ENCODE measurements at regions not wholly inside any gene's neighbourhood (a gene's known extent, or its start where the extent isn't known, plus 50 kb on each side); places are given as distances from the start of the nearest gene placed in this dataset.

- H3K27ac ChIP-seq (ENCODE audit: extremely low read depth, low read depth, low read length): no peak overlapping the region
- TF ChIP-seq ZNF366 (tag by site-specific recombination; conservative IDR thresholded peaks at IDR 0.05): no peak
- TF ChIP-seq ZNF473 (tag by site-specific recombination; IDR thresholded peaks at IDR 0.05): no peak
- TF ChIP-seq ZNF670 (tag by site-specific recombination; IDR thresholded peaks at IDR 0.05; ENCODE audit: low read depth): no peak
- no peak for TF ChIP-seq ZNF549 (tag by site-specific recombination; IDR thresholded peaks at IDR 0.05)
- no peak for TF ChIP-seq ZNF629 (tag by site-specific recombination; IDR thresholded peaks at IDR 0.05)
- TF ChIP-seq, protein P1, sequence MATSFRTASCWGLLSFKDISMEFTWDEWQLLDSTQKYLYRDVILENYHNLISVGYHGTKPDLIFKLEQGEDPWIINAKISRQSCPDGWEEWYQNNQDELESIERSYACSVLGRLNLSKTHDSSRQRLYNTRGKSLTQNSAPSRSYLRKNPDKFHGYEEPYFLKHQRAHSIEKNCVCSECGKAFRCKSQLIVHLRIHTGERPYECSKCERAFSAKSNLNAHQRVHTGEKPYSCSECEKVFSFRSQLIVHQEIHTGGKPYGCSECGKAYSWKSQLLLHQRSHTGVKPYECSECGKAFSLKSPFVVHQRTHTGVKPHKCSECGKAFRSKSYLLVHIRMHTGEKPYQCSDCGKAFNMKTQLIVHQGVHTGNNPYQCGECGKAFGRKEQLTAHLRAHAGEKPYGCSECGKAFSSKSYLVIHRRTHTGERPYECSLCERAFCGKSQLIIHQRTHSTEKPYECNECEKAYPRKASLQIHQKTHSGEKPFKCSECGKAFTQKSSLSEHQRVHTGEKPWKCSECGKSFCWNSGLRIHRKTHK (tag by site-specific recombination; IDR thresholded peaks at IDR 0.05): no peak
- TF ChIP-seq ZFP41 (tag by site-specific recombination; IDR thresholded peaks at IDR 0.05; ENCODE audit: borderline replicate concordance): no peak
- TF ChIP-seq MEIS1 (CRISPR knock-in tag; IDR thresholded peaks at IDR 0.05; ENCODE audit: borderline replicate concordance): no peak
- H3K4me1 ChIP-seq (ENCODE audit: control insufficient read depth, insufficient read depth, low read length): no peaks in the 10 kb centered on the region
- H3K36me3 ChIP-seq (ENCODE audit: control insufficient read depth in 2 of 2, insufficient read depth in 1 of 2, low read length in 2 of 2): no peaks in the 10 kb centered on the region
- H3K9me3 ChIP-seq (ENCODE audit: control insufficient read depth, insufficient read depth, low read depth, low read length): no peaks in the 10 kb centered on the region
- POLR2A ChIA-PET: no interaction called here
- CTCF ChIA-PET: interaction anchor here (0.6 to 0.7 kb wide), 2 partner anchors 276 to 569 kb away, joined by 3 to 4 read pairs; no protein-coding TSS in a partner anchor
- H3K4me3 ChIP-seq (ENCODE audit: low read depth, low read length): no peak overlapping the region
These were observed 913.2 kb downstream of the DIAPH3 start for GRCh38 chr13:59250336-59251189.

DNA sequence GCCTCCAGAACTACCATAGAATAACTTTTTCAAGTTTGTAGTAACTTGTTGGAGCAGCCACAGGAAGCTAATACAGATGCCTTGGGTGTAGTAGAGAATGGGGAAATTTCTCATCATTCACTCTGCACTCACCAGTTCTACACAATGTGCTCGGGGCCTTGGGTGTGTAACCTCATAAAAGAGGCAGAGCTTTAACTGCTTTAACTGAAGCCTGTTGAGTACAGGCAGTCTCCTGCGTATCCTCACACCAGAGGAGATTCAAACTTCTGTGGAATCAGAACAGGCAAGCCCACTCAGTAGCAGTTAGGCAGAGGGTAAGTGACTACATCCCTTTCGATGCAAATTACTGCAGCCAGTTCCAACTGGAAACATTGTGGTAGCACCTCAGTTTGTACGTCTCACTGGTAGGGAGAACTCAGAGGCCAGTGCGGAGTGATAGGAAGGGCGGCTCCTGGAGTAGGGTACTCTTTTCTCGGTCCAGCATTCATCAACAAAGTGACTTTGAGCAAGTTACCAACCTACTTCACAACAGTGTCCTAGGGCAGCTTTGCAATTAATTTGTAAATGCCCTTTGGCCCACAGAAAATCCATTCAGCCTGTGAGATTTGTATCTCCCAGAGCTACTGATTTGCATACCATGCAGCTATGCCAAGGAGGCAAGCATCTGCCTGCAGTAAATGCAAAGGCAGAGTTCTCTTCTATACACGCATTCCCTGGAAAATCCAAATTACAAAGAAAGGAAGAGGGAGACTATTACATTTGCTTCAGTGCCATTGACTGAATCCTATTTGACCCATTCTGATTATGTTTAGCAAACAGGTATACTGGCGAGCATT lies 904.3 kb downstream of the DIAPH3 start:
- Histone ChIP-seq H3K4me3 (ENCODE audit: low read depth, low read length) (no peak overlapping the region), H3K4me1 (ENCODE audit: control insufficient read depth, insufficient read depth, low read length) (no peaks in the 10 kb centered on the region), H3K9me3 (ENCODE audit: control insufficient read depth, insufficient read depth, low read depth, low read length) (no peaks in the 10 kb centered on the region), H3K27ac (ENCODE audit: extremely low read depth, low read depth, low read length) (no peak overlapping the region), H3K36me3 (ENCODE audit: control insufficient read depth in 2 of 2, insufficient read depth in 1 of 2, low read length in 2 of 2) (no peaks in the 10 kb centered on the region)
- ChIA-PET POLR2A (interaction anchor here (0.6 kb wide), 1 partner anchor 160 kb away, joined by 3 read pairs; no protein-coding TSS in a partner anchor), CTCF (interaction anchor here (0.6 kb wide), 1 partner anchor 419 kb away, joined by 3 read pairs; no protein-coding TSS in a partner anchor)
- TF ChIP-seq ZNF558 (tag by site-specific recombination; IDR thresholded peaks at IDR 0.05) (no peak), ZSCAN23 (tag by site-specific recombination; IDR thresholded peaks at IDR 0.05) (no peak), ZXDB (tag by site-specific recombination; IDR thresholded peaks at IDR 0.05) (no peak), ZIC2 (tag by site-specific recombination; IDR thresholded peaks at IDR 0.05) (no peak), SCRT2 (tag by site-specific recombination; IDR thresholded peaks at IDR 0.05) (no peak), ZNF701 (tag by site-specific recombination; IDR thresholded peaks at IDR 0.05) (no peak), ZSCAN4 (tag by site-specific recombination; IDR thresholded peaks at IDR 0.05) (no peak), ZNF23 (tag by site-specific recombination; IDR thresholded peaks at IDR 0.05; ENCODE audit: borderline replicate concordance) (no peak), ZNF544 (tag by site-specific recombination; IDR thresholded peaks at IDR 0.05) (no peak), ZNF175 (tag by site-specific recombination; IDR thresholded peaks at IDR 0.05) (no peak), PRDM10 (tag by site-specific recombination; IDR thresholded peaks at IDR 0.05) (no peak), ZNF140 (tag by site-specific recombination; IDR thresholded peaks at IDR 0.05) (no peak), ZNF133 (tag by site-specific recombination; IDR thresholded peaks at IDR 0.05) (no peak), ZNF776 (tag by site-specific recombination; IDR thresholded peaks at IDR 0.05; ENCODE audit: borderline replicate concordance) (no peak)
- TF ChIP-seq, protein P2, sequence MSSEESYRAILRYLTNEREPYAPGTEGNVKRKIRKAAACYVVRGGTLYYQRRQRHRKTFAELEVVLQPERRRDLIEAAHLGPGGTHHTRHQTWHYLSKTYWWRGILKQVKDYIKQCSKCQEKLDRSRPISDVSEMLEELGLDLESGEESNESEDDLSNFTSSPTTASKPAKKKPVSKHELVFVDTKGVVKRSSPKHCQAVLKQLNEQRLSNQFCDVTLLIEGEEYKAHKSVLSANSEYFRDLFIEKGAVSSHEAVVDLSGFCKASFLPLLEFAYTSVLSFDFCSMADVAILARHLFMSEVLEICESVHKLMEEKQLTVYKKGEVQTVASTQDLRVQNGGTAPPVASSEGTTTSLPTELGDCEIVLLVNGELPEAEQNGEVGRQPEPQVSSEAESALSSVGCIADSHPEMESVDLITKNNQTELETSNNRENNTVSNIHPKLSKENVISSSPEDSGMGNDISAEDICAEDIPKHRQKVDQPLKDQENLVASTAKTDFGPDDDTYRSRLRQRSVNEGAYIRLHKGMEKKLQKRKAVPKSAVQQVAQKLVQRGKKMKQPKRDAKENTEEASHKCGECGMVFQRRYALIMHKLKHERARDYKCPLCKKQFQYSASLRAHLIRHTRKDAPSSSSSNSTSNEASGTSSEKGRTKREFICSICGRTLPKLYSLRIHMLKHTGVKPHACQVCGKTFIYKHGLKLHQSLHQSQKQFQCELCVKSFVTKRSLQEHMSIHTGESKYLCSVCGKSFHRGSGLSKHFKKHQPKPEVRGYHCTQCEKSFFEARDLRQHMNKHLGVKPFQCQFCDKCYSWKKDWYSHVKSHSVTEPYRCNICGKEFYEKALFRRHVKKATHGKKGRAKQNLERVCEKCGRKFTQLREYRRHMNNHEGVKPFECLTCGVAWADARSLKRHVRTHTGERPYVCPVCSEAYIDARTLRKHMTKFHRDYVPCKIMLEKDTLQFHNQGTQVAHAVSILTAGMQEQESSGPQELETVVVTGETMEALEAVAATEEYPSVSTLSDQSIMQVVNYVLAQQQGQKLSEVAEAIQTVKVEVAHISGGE (tag by site-specific recombination; conservative IDR thresholded peaks at IDR 0.05; ENCODE audit: low read depth): no peak

Measured in HEK293 (cell line).